ENCODE measurements at regions not wholly inside any gene's neighbourhood (a gene's known extent, or its start where the extent isn't known, plus 50 kb on each side); places are given as distances from the start of the nearest gene placed in this dataset.

- Histone ChIP-seq H3K4me2 (no peak overlapping the region), H3K27ac (no peak overlapping the region), H3K27me3 (ENCODE audit: insufficient read depth, low read depth) (no peaks in the 10 kb centered on the region), H3K79me2 (ENCODE audit: insufficient read depth, low read depth) (no peaks in the 10 kb centered on the region), H3K4me3 (IDR thresholded peaks at IDR 0.05; ENCODE audit: insufficient read depth, low read depth, low read length) (no peak overlapping the region), H3K36me3 (ENCODE audit: insufficient read depth) (no peaks in the 10 kb centered on the region), H4K20me1 (ENCODE audit: insufficient read depth) (no peaks in the 10 kb centered on the region), H3K9ac (no peak overlapping the region), H3K4me1 (ENCODE audit: low read depth, poor library complexity, severe bottlenecking) (no peaks in the 10 kb centered on the region), H2AFZ (ENCODE audit: low read depth) (no peak overlapping the region)
- TF ChIP-seq, protein P1, sequence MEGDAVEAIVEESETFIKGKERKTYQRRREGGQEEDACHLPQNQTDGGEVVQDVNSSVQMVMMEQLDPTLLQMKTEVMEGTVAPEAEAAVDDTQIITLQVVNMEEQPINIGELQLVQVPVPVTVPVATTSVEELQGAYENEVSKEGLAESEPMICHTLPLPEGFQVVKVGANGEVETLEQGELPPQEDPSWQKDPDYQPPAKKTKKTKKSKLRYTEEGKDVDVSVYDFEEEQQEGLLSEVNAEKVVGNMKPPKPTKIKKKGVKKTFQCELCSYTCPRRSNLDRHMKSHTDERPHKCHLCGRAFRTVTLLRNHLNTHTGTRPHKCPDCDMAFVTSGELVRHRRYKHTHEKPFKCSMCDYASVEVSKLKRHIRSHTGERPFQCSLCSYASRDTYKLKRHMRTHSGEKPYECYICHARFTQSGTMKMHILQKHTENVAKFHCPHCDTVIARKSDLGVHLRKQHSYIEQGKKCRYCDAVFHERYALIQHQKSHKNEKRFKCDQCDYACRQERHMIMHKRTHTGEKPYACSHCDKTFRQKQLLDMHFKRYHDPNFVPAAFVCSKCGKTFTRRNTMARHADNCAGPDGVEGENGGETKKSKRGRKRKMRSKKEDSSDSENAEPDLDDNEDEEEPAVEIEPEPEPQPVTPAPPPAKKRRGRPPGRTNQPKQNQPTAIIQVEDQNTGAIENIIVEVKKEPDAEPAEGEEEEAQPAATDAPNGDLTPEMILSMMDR (conservative IDR thresholded peaks at IDR 0.05; ENCODE audit: low read depth, low read length) = no peak
These were observed 228.6 kb upstream of the KLHL1 start for GRCh38 chr13:70336866-70337265.

DNA sequence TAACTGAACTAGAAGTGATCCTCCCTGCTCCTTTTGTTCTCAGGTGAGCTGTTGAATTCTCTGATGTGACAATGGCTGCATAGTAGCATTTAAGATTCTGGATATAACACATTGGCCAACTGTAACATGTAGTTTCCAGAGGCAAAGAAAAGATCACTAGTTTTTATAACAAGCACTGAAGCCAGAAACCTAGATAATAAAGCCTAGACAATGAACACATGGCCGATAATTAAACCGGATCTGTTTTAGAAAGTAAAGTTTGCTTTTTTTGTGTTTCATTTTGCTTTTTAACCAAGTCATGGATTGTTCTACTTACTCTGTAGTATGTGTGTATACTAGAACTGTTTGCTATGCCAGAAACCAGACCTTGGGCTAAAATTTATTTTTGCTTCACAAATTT, 225.5 kb upstream of the KLHL1 start:
- Histone ChIP-seq H3K36me3 (ENCODE audit: insufficient read depth) (no peaks in the 10 kb centered on the region), H4K20me1 (ENCODE audit: insufficient read depth) (no peaks in the 10 kb centered on the region), H3K79me2 (ENCODE audit: insufficient read depth, low read depth) (no peaks in the 10 kb centered on the region), H2AFZ (ENCODE audit: low read depth) (no peak overlapping the region), H3K27ac (no peak overlapping the region), H3K4me2 (no peak overlapping the region), H3K4me1 (ENCODE audit: low read depth, poor library complexity, severe bottlenecking) (no peaks in the 10 kb centered on the region), H3K9ac (no peak overlapping the region), H3K27me3 (ENCODE audit: insufficient read depth, low read depth) (no peaks in the 10 kb centered on the region), H3K4me3 (IDR thresholded peaks at IDR 0.05; ENCODE audit: insufficient read depth, low read depth, low read length) (no peak overlapping the region)
- TF ChIP-seq, protein P1 (conservative IDR thresholded peaks at IDR 0.05; ENCODE audit: low read depth, low read length) = no peak

GRCh38 chr13:70330697-70331361, 222.6 kb upstream of the KLHL1 start:
- no peak overlapping the region for H3K4me2 ChIP-seq
- H3K4me3 ChIP-seq (IDR thresholded peaks at IDR 0.05; ENCODE audit: insufficient read depth, low read depth, low read length) = no peak overlapping the region
- no peak overlapping the region for H3K27ac ChIP-seq
- H3K79me2 ChIP-seq (ENCODE audit: insufficient read depth, low read depth) = no peaks in the 10 kb centered on the region
- TF ChIP-seq, protein P1 (conservative IDR thresholded peaks at IDR 0.05; ENCODE audit: low read depth, low read length) = no peak
- H2AFZ ChIP-seq (ENCODE audit: low read depth) = no peak overlapping the region
- no peaks in the 10 kb centered on the region for H4K20me1 ChIP-seq (ENCODE audit: insufficient read depth)
- H3K27me3 ChIP-seq (ENCODE audit: insufficient read depth, low read depth) = no peaks in the 10 kb centered on the region
- H3K36me3 ChIP-seq (ENCODE audit: insufficient read depth) = no peaks in the 10 kb centered on the region
- H3K9ac ChIP-seq = no peak overlapping the region
- H3K4me1 ChIP-seq (ENCODE audit: low read depth, poor library complexity, severe bottlenecking) = no peaks in the 10 kb centered on the region

DNA sequence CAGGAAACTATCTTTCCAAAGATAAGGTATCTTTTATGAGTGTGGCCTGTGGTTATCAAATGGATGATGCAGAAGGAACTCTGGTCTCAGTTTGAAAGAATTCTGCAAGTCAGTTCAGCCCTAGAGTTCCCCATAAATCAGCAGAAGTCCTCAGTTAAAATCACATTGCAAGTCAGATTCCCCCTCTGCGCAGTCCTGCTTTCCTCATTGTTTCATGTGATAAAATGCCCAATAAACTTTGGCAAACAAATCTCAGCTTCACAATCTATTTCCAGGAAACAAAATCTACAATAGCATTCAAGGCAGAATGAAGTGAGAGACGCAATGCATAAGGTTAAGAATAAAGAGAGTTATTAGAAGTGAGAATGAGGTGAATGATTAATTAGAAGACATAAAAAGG, 216.3 kb upstream of the KLHL1 start:
- H3K27ac ChIP-seq = no peak overlapping the region
- no peak overlapping the region for H3K4me2 ChIP-seq
- H4K20me1 ChIP-seq (ENCODE audit: insufficient read depth) = no peaks in the 10 kb centered on the region
- no peak overlapping the region for H2AFZ ChIP-seq (ENCODE audit: low read depth)
- no peaks in the 10 kb centered on the region for H3K4me1 ChIP-seq (ENCODE audit: low read depth, poor library complexity, severe bottlenecking)
- TF ChIP-seq, protein P1 (conservative IDR thresholded peaks at IDR 0.05; ENCODE audit: low read depth, low read length) = no peak
- no peaks in the 10 kb centered on the region for H3K36me3 ChIP-seq (ENCODE audit: insufficient read depth)
- no peak overlapping the region for H3K4me3 ChIP-seq (IDR thresholded peaks at IDR 0.05; ENCODE audit: insufficient read depth, low read depth, low read length)
- no peaks in the 10 kb centered on the region for H3K27me3 ChIP-seq (ENCODE audit: insufficient read depth, low read depth)
- no peak overlapping the region for H3K9ac ChIP-seq
- no peaks in the 10 kb centered on the region for H3K79me2 ChIP-seq (ENCODE audit: insufficient read depth, low read depth)
